Heart left ventricle (tissue), 13 donors: ENCODE measurements at regions not wholly inside any gene's neighbourhood (a gene's known extent, or its start where the extent isn't known, plus 50 kb on each side); places are given as distances from the start of the nearest gene placed in this dataset.

Source experiments
- CTCF ChIP-seq, 12 donors: fragments of 200-600 bp; sonication (generic) in 4 of 12; IDR thresholded peaks; one replicate each; pipeline versions ENCODE4 v1.5.0 to v1.8.0; 2018 to 2022; ENCODE audit warnings: antibody characterized with exemption in 12 of 12, mild to moderate bottlenecking in 5 of 12
- POLR2A ChIP-seq, 2 donors: fragments of 450-650 bp; IDR thresholded peaks; one replicate each; pipeline ENCODE4 v1.6.1; 2017; ENCODE audit warnings: antibody characterized with exemption in 2 of 2, mild to moderate bottlenecking in 2 of 2, moderate library complexity in 2 of 2
- donor health status: ischemic (EF 13 %, LVEDD 7.1; RV severe dilation, severe dysfunction).
- donor health status: DM: no; HTN: yes; CAD: no.
- donor health status: DM: no; HTN: no; CAD: no.
- donor health status: ischemic (EF 25% LVEDD 6.9; RV normal size, moderate dysfunction).
- donor health status: ischemic (EF 25% LVEDD 5.7; RV mildly dilated, moderate dysfunction).
- donor health status: ischemic (EF 35%, LVEDD 5.7; RV mildly dilated, moderate dysfunction).
- donor health status: nonischemic (EF 11% LVEDD 7.7; RV severe dilation, severe dysfunction).
- donor health status: DM: yes; HTN: yes; CAD: no.
- donor health status: PGD.
- donor health status: ischemic (EF 29% LVEDD 5.4; RV normal size, mild dysfunction).
- donor health status: nonischemic (EF 23%, LVEDD 6.1; RV moderate dilation, normal function).

- no peak for TF ChIP-seq CTCF (IDR thresholded peaks at IDR 0.05)
- TF ChIP-seq POLR2A (IDR thresholded peaks at IDR 0.05), result no peak
Measured at GRCh38 chr7:26489391-26489790, 197.7 kb downstream of the SNX10 start.
